GM21423 (cell line): ENCODE measurements at regions not wholly inside any gene's neighbourhood (a gene's known extent, or its start where the extent isn't known, plus 50 kb on each side); places are given as distances from the start of the nearest gene placed in this dataset.
"Not testable (repeated sequence)": the region's sequence is repeated elsewhere in the genome, so short reads cannot be mapped to it uniquely, and the experiment has no call there.

ENCODE experiments used
- ATAC-seq: cut with Tn5 transposase; IDR thresholded peaks from one replicate; pipeline ENCODE4 v1.9.1; 2021; ENCODE audit warnings: mild to moderate bottlenecking, moderate library complexity; ENCODE audit not compliant: unreplicated experiment

GRCh38 chr9:85162822-85163221 lies 493.3 kb downstream of the NTRK2 start:
- ATAC-seq = no peak

GRCh38 chr9:85160944-85161343 lies 491.4 kb downstream of the NTRK2 start:
- ATAC-seq = not testable (repeated sequence)

- ATAC-seq = no peak
Observed at GRCh38 chr9:85158512-85158911, 489.0 kb downstream of the NTRK2 start.

GRCh38 chr9:85157772-85158171 lies 488.2 kb downstream of the NTRK2 start:
- ATAC-seq = no peak

- no peak for ATAC-seq
Observed at GRCh38 chr9:85156652-85157051, 487.1 kb downstream of the NTRK2 start.

DNA sequence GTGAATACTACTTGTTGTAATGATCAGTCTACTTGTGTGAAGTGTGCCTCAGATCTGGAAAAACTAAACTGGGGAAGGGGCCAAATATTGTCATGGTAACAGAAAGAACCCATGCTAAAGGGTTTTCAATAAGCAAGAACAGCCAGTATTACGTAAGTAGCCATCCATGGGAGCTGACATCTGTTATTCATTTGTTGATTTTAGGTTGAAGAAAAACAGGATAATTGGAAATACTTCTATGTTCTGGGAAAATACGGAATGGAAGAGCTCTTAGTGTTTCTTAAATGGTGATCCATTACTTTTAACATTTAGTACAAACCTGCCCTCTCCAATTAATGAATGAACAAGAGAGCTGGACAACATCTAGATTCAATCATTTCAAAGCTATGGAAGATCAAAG lies 485.8 kb downstream of the NTRK2 start:
- no peak for ATAC-seq

GRCh38 chr9:85151741-85152140 lies 482.2 kb downstream of the NTRK2 start:
- no peak for ATAC-seq

- no peak for ATAC-seq
Observed at GRCh38 chr9:85151162-85151561, 481.6 kb downstream of the NTRK2 start.

GRCh38 chr9:85147046-85147640 lies 477.6 kb downstream of the NTRK2 start:
- no peak for ATAC-seq

DNA sequence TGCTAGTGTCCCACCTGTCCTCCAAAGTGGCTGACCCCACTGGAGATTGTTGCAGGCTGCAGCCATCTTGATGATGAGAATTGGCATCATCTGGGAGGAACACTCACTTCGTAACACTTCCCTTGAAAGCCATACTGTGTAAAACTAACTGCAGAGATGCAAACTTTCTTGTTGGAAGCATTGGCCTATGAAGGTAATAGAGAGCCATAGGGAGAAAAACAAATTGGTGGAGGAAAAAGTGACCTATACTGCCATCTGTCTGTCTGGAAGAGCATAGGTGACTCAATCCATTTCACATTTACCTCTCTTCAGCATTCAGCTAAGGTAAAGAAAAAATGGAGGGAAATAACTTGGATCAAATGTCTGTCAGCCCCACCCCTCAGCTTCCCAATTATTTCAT lies 473.4 kb downstream of the NTRK2 start:
- ATAC-seq = no peak

DNA sequence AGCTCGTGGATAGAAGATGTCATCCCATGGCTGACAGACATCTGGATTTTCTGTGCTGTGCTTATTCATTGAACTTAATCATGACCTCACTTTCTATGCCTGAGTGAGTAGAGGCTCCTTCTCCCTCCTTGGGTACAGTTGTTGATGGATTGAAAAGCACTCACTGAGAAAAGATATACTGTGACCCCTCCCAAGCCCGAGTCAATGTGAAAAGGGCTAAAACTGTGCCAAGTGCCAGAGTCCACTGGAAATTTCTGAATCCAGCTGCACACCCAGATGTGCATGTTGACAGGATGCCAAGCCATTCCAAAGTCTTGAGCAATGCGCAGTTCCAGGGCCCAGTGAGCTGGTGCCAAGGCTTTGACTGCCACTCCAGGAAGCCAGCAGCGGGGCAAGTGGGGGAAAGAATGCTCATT lies 473.0 kb downstream of the NTRK2 start:
- ATAC-seq = no peak

DNA sequence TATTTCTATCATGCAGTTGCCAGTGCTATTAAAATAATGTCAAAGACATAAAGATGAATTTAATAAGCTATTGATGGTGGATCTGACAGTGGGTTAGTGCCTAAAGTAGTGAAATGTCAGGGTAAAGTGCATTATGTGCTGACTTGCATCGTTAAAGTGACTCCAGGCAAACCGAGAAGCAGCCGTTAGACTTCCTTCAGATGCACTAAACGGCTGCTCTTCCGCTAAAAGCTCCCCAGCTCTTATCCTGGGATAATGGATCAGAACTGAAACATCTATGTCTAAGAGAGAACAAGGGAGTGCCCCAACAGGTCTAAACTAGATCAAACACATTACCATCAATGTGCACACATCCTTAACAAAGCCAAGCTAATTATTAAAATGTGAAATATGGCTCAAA lies 468.2 kb downstream of the NTRK2 start:
- no peak for ATAC-seq

GRCh38 chr9:85136987-85137386 lies 467.5 kb downstream of the NTRK2 start:
- no peak for ATAC-seq

GRCh38 chr9:85136507-85136906 lies 467.0 kb downstream of the NTRK2 start:
- no peak for ATAC-seq

DNA sequence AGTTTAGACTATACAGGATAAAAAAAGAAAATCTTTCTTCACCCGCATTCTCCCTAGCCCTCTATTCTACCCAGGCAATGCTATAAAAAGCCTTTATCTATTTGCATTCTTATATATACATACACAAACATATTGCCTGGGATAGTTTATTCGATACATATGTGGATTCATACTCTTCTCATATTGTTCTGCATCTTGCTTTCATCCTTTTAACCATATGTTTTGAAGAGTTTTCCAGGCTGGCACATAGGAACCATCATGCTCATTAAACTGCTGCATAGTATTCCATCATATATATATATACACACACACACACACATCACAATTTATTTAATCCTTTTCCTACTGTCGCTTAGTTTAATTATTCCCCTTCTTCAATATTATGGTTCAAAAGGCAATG lies 461.2 kb downstream of the NTRK2 start:
- no peak for ATAC-seq

GRCh38 chr9:85130260-85130659 lies 460.7 kb downstream of the NTRK2 start:
- ATAC-seq = no peak

GRCh38 chr9:85129514-85129913 lies 460.0 kb downstream of the NTRK2 start:
- ATAC-seq = no peak

GRCh38 chr9:85118990-85119755 lies 449.6 kb downstream of the NTRK2 start:
- no peak for ATAC-seq

- no peak for ATAC-seq
Observed at GRCh38 chr9:85117831-85118230, 448.3 kb downstream of the NTRK2 start.

GRCh38 chr9:85115473-85115872 lies 445.9 kb downstream of the NTRK2 start:
- ATAC-seq = no peak

GRCh38 chr9:85114799-85115198 lies 445.3 kb downstream of the NTRK2 start:
- ATAC-seq = no peak

- no peak for ATAC-seq
Observed at GRCh38 chr9:85112933-85113418, 443.4 kb downstream of the NTRK2 start.

DNA sequence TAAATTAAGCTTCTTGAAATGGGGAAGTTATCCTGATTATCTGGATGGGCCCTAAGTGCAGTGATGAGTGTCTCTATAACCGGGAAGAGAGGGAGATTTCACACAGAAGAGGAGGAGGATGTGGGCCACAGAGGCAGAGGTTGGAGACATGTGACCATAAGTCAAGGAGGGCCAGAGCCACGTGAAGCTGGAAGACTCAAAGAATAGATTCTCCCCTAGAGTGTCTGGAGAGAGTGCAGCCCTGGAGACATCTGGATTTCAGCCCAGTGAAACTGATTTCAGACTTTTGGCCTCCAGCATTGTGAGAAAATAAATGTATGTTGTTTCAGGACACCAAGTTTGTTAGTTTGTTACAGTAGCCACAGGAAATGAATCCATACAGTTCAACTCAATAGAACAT lies 442.9 kb downstream of the NTRK2 start:
- no peak for ATAC-seq
